ENCODE measurements at regions not wholly inside any gene's neighbourhood (a gene's known extent, or its start where the extent isn't known, plus 50 kb on each side); places are given as distances from the start of the nearest gene placed in this dataset.

DNA sequence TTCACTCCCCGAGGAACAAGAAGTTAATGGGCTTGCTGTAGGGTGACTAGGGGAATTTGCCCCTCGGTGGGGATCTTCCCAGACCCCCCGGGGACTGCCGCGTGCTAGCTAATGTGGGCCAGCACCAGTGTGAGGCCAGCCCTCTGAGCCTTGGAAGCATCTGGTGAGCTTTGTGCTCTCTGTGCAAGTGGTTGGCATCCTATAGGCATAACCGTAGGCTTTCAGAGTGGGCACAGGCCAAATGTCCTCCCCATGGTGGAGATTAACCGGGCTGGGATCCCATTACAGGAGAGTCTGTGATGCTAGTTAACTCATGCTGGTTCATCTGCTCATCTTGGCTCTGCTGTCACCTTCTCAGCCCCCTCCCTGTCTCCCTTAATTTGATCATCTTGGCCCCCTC lies 125.7 kb downstream of the TRIM29 start:
- no peak for DNase-seq (ENCODE audit: low read depth, low spot score)
- H3K36me3 ChIP-seq (ENCODE audit: control insufficient read depth, insufficient read depth, low read length), result no peaks in the 10 kb centered on the region
- no peaks in the 10 kb centered on the region for H3K9me3 ChIP-seq (ENCODE audit: control insufficient read depth, insufficient read depth, low read length)
- no peaks in the 10 kb centered on the region for H3K27me3 ChIP-seq (ENCODE audit: control insufficient read depth, insufficient read depth, low read length)
- H3K4me1 ChIP-seq (ENCODE audit: control insufficient read depth, insufficient read depth, low read length), result peaks cover 9% of the 10 kb centered on the region
- H3K27ac ChIP-seq (ENCODE audit: low read length), result no peak overlapping the region
- no peak overlapping the region for H3K4me3 ChIP-seq (ENCODE audit: low read length)
- no CpG with 5 or more reads among the region's 7 CpGs for WGBS (ENCODE audit: insufficient coverage, insufficient read length)

DNA sequence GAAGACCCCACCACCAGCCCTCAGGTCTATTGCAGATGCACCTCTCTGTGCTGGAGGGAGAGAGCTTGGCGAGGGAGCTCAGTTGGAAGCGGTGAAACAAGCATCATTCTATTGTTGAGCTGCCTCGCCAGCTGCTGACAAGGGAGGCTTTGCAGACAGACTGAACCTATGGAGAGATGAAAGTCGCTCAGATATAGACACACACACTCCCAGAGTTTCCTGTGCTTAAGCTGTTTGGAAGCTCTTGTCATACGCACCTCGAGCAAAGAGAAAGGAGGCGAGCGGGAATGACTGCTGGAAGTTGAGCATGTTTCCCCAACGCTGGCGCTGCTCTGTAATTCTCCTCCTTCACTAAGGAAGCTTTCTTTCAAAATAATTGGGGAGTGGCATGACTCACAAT lies 126.1 kb downstream of the TRIM29 start:
- Histone ChIP-seq H3K4me3 (ENCODE audit: low read length) (no peak overlapping the region), H3K27me3 (ENCODE audit: control insufficient read depth, insufficient read depth, low read length) (no peaks in the 10 kb centered on the region), H3K36me3 (ENCODE audit: control insufficient read depth, insufficient read depth, low read length) (no peaks in the 10 kb centered on the region), H3K27ac (ENCODE audit: low read length) (no peak overlapping the region), H3K9me3 (ENCODE audit: control insufficient read depth, insufficient read depth, low read length) (no peaks in the 10 kb centered on the region), H3K4me1 (ENCODE audit: control insufficient read depth, insufficient read depth, low read length) (peaks cover 7% of the 10 kb centered on the region)
- no peak for DNase-seq (ENCODE audit: low read depth, low spot score)
- no CpG with 5 or more reads among the region's 10 CpGs for whole genome bisulfite sequencing (ENCODE audit: insufficient coverage, insufficient read length)

GRCh38 chr11:120010775-120011174 lies 127.1 kb downstream of the TRIM29 start:
- Histone ChIP-seq H3K27me3 (ENCODE audit: control insufficient read depth, insufficient read depth, low read length) (no peaks in the 10 kb centered on the region), H3K27ac (ENCODE audit: low read length) (no peak overlapping the region), H3K36me3 (ENCODE audit: control insufficient read depth, insufficient read depth, low read length) (no peaks in the 10 kb centered on the region), H3K4me1 (ENCODE audit: control insufficient read depth, insufficient read depth, low read length) (peaks cover 7% of the 10 kb centered on the region), H3K9me3 (ENCODE audit: control insufficient read depth, insufficient read depth, low read length) (no peaks in the 10 kb centered on the region), H3K4me3 (ENCODE audit: low read length) (no peak overlapping the region)
- WGBS (ENCODE audit: insufficient coverage, insufficient read length), result no CpG with 5 or more reads among the region's 9 CpGs
- no peak for DNase-seq (ENCODE audit: low read depth, low spot score)

DNA sequence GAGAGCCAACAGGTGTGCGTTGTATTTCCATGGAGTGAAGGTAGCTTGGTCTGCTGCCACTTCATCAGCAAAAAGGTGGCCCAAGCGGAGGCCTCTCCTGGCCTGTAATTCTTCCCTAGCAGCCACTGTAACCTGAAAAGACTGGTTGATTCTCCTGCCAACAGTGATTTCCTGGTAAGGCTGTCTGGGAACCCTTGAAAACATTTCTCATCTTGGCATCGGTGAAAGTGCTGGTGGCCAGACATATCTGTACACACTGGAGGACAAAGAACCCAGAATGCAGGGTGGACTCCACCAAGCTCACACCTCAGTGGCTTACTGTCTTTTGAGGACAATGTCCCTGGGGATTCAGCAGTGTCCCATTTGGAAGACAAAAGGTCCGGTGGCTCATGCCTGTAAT lies 128.0 kb downstream of the TRIM29 start:
- no peak for DNase-seq (ENCODE audit: low read depth, low spot score)
- H3K4me3 ChIP-seq (ENCODE audit: low read length), result no peak overlapping the region
- no peaks in the 10 kb centered on the region for H3K36me3 ChIP-seq (ENCODE audit: control insufficient read depth, insufficient read depth, low read length)
- no peaks in the 10 kb centered on the region for H3K9me3 ChIP-seq (ENCODE audit: control insufficient read depth, insufficient read depth, low read length)
- H3K27ac ChIP-seq (ENCODE audit: low read length), result no peak overlapping the region
- no peaks in the 10 kb centered on the region for H3K27me3 ChIP-seq (ENCODE audit: control insufficient read depth, insufficient read depth, low read length)
- WGBS (ENCODE audit: insufficient coverage, insufficient read length), result no CpG with 5 or more reads among the region's 4 CpGs
- peaks cover 7% of the 10 kb centered on the region for H3K4me1 ChIP-seq (ENCODE audit: control insufficient read depth, insufficient read depth, low read length)

- Histone ChIP-seq H3K4me1 (ENCODE audit: control insufficient read depth, insufficient read depth, low read length) (peaks cover 2% of the 10 kb centered on the region; the same call in 1 of the 2 replicates), H3K9me3 (ENCODE audit: control insufficient read depth, insufficient read depth, low read length) (no peaks in the 10 kb centered on the region), H3K27ac (ENCODE audit: low read length) (no peak overlapping the region), H3K27me3 (ENCODE audit: control insufficient read depth, insufficient read depth, low read length) (no peaks in the 10 kb centered on the region), H3K4me3 (ENCODE audit: low read length) (no peak overlapping the region), H3K36me3 (ENCODE audit: control insufficient read depth, insufficient read depth, low read length) (no peaks in the 10 kb centered on the region)
- no peak for DNase-seq (ENCODE audit: low read depth, low spot score)
- WGBS (ENCODE audit: insufficient coverage, insufficient read length), result no CpG with 5 or more reads among the region's 4 CpGs
These were observed 130.8 kb downstream of the TRIM29 start for GRCh38 chr11:120007144-120007543.

DNA sequence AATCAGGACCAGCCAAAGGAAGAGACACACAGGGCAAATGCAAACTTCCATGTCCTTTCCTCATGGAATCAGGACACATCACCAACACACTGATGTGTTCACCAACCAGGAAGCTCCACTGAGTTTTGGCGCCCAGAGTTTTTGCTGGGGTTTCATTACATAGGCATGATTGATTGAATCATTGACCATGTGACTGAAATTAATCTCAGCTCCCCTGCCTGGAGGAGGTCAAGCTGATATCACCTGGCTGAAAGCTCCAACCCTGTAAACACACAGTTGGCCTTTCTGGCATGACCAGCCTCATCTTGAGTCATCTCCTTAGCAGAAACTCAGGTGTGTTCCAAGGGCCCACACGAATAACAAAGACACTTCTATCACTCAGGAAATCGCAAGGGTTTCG lies 133.2 kb downstream of the TRIM29 start:
- Histone ChIP-seq H3K9me3 (ENCODE audit: control insufficient read depth, insufficient read depth, low read length) (no peaks in the 10 kb centered on the region), H3K27me3 (ENCODE audit: control insufficient read depth, insufficient read depth, low read length) (no peaks in the 10 kb centered on the region), H3K27ac (ENCODE audit: low read length) (no peak overlapping the region), H3K4me3 (ENCODE audit: low read length) (no peak overlapping the region), H3K4me1 (ENCODE audit: control insufficient read depth, insufficient read depth, low read length) (peaks cover 2% of the 10 kb centered on the region; the same call in 1 of the 2 replicates), H3K36me3 (ENCODE audit: control insufficient read depth, insufficient read depth, low read length) (no peaks in the 10 kb centered on the region)
- no peak for DNase-seq (ENCODE audit: low read depth, low spot score)
- no CpG with 5 or more reads among the region's 4 CpGs for WGBS (ENCODE audit: insufficient coverage, insufficient read length)

DNA sequence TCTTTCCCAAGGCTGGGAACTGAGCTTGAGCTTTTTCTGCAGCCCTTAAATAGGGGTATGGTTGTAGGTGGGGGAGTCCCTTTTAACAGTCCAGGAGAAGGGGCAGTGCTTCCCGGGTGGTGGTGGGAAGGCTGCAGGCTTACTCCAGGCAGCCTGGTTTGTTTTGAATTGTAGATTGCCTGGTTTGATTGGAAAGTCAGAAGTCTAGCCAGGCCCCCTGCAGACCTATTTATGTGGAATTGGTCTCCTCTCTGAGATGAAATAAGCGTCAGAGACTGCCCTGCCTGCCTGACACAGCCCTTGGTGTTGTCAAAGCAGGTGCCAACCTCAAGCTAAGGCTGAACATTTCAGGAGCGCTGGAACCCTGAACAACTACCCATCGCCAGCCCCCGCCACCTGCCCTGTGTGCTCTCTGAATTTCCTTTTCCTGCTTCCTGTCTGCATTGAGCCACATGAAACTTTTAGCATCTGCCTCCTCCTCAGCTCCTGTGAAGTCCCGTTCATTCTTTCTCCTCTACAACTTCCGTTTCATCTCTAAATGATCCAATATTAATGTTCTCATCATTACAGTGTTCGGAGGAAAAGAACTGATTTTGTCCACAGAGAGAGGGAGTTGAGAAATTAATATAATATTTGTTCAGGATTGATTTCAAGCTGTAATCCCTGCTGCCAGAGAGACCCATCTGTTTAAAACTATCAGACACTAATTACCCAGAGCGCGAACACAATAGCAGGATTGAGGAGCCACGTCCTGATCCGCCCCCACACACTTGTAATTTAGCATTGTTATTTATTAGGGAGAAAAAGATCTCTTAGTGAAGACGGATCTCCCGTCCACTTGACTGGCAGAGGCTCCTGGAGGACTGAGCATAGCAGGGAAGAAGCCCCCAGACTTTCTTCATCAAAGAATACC lies 136.5 kb downstream of the TRIM29 start:
- DNase-seq (ENCODE audit: low read depth, low spot score), result no peak

DNA sequence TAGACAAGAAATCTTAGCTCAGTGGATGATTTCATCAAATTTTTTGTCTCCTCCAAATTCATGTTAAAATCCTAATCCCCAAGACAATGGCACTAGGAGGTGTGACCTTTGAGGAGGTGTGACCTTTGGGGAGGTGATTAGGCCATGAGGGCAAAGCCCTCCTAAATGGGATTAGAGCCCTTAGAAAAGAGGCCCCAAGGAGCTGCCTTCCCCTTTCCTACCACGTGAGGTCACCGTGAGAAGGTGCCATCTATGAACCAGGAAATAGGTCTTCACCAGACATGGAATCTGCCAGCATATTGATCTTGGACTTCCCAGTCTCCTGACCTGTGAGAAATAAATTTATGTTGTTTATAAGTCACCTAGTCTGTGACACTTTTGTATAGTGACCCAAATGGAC lies 138.7 kb downstream of the TRIM29 start:
- H3K27me3 ChIP-seq (ENCODE audit: control insufficient read depth, insufficient read depth, low read length), result no peaks in the 10 kb centered on the region
- H3K4me3 ChIP-seq (ENCODE audit: low read length), result no peak overlapping the region

More for the DNA sequence above, 136.5 kb downstream of the TRIM29 start:
- Histone ChIP-seq H3K27ac (ENCODE audit: low read length) (no peak overlapping the region), H3K9me3 (ENCODE audit: control insufficient read depth, insufficient read depth, low read length) (no peaks in the 10 kb centered on the region), H3K27me3 (ENCODE audit: control insufficient read depth, insufficient read depth, low read length) (no peaks in the 10 kb centered on the region), H3K4me3 (ENCODE audit: low read length) (no peak overlapping the region), H3K4me1 (ENCODE audit: control insufficient read depth, insufficient read depth, low read length) (peaks cover 2% of the 10 kb centered on the region; the same call in 1 of the 2 replicates), H3K36me3 (ENCODE audit: control insufficient read depth, insufficient read depth, low read length) (no peaks in the 10 kb centered on the region)
- whole genome bisulfite sequencing (ENCODE audit: insufficient coverage, insufficient read length), result no CpG with 5 or more reads among the region's 14 CpGs

GRCh38 chr11:119996556-119996955 lies 141.4 kb downstream of the TRIM29 start:
- no peaks in the 10 kb centered on the region for H3K9me3 ChIP-seq (ENCODE audit: control insufficient read depth, insufficient read depth, low read length)
- no peaks in the 10 kb centered on the region for H3K36me3 ChIP-seq (ENCODE audit: control insufficient read depth, insufficient read depth, low read length)
- no peaks in the 10 kb centered on the region; the same call in 1 of the 2 replicates for H3K4me1 ChIP-seq (ENCODE audit: control insufficient read depth, insufficient read depth, low read length)
- no CpG with 5 or more reads among the region's 5 CpGs for WGBS (ENCODE audit: insufficient coverage, insufficient read length)
- no peak overlapping the region for H3K27ac ChIP-seq (ENCODE audit: low read length)
- H3K4me3 ChIP-seq (ENCODE audit: low read length), result no peak overlapping the region
- no peaks in the 10 kb centered on the region for H3K27me3 ChIP-seq (ENCODE audit: control insufficient read depth, insufficient read depth, low read length)
- DNase-seq (ENCODE audit: low read depth, low spot score), result no peak

More for the DNA sequence above, 138.7 kb downstream of the TRIM29 start:
- no CpG with 5 or more reads among the region's 2 CpGs for WGBS (ENCODE audit: insufficient coverage, insufficient read length)
- DNase-seq (ENCODE audit: low read depth, low spot score), result no peak
- Histone ChIP-seq H3K4me1 (ENCODE audit: control insufficient read depth, insufficient read depth, low read length) (peaks cover 2% of the 10 kb centered on the region; the same call in 1 of the 2 replicates), H3K9me3 (ENCODE audit: control insufficient read depth, insufficient read depth, low read length) (no peaks in the 10 kb centered on the region), H3K27ac (ENCODE audit: low read length) (no peak overlapping the region), H3K36me3 (ENCODE audit: control insufficient read depth, insufficient read depth, low read length) (no peaks in the 10 kb centered on the region)

GRCh38 chr11:119995730-119996491 lies 142.0 kb downstream of the TRIM29 start:
- no CpG with 5 or more reads among the region's 6 CpGs for WGBS (ENCODE audit: insufficient coverage, insufficient read length)
- H3K27ac ChIP-seq (ENCODE audit: low read length), result no peak overlapping the region

More at GRCh38 chr11:119995730-119996491, 142.0 kb downstream of the TRIM29 start:
- no peaks in the 10 kb centered on the region; the same call in 1 of the 2 replicates for H3K4me1 ChIP-seq (ENCODE audit: control insufficient read depth, insufficient read depth, low read length)
- no peaks in the 10 kb centered on the region for H3K36me3 ChIP-seq (ENCODE audit: control insufficient read depth, insufficient read depth, low read length)
- no peaks in the 10 kb centered on the region for H3K27me3 ChIP-seq (ENCODE audit: control insufficient read depth, insufficient read depth, low read length)
- DNase-seq (ENCODE audit: low read depth, low spot score), result no peak
- no peaks in the 10 kb centered on the region for H3K9me3 ChIP-seq (ENCODE audit: control insufficient read depth, insufficient read depth, low read length)
- no peak overlapping the region for H3K4me3 ChIP-seq (ENCODE audit: low read length)

All from iPS DF 6.9 (cell line).